NCI-H226 (cell line): ENCODE measurements at regions not wholly inside any gene's neighbourhood (a gene's known extent, or its start where the extent isn't known, plus 50 kb on each side); places are given as distances from the start of the nearest gene placed in this dataset.
A peak's percentile ranks its signal among the peaks of the same experiment; 100 is the strongest.

ENCODE experiments used
- DNase-seq: peaks from one replicate; pipeline ENCODE4 v3.0.0-alpha.2; 2015

GRCh38 chr11:45513821-45514340 is 151.5 kb downstream of the CHST1 start:
- no peak for DNase-seq

GRCh38 chr11:45512471-45513148 is 152.8 kb downstream of the CHST1 start:
- DNase-seq: no peak

GRCh38 chr11:45511566-45511965 is 153.9 kb downstream of the CHST1 start:
- DNase-seq: no peak

- no peak for DNase-seq
Observed at GRCh38 chr11:45507916-45508315, 157.5 kb downstream of the CHST1 start.

GRCh38 chr11:45503311-45503710 is 162.1 kb downstream of the CHST1 start:
- DNase-seq: no peak

GRCh38 chr11:45502226-45502545 is 163.2 kb downstream of the CHST1 start:
- peak; percentile 32 for DNase-seq

- DNase-seq: no peak
Observed at GRCh38 chr11:45501392-45502225, 163.8 kb downstream of the CHST1 start.

GRCh38 chr11:45500451-45500850 is 165.0 kb downstream of the CHST1 start:
- DNase-seq: no peak

GRCh38 chr11:45494738-45495137 is 170.7 kb downstream of the CHST1 start:
- no peak for DNase-seq

GRCh38 chr11:45489281-45489905 is 176.0 kb downstream of the CHST1 start:
- DNase-seq: no peak

GRCh38 chr11:45486461-45486860 is 179.0 kb downstream of the CHST1 start:
- DNase-seq: no peak

GRCh38 chr11:45485070-45485707 is 180.2 kb downstream of the CHST1 start:
- DNase-seq: no peak

GRCh38 chr11:45484326-45484883 is 181.0 kb downstream of the CHST1 start:
- no peak for DNase-seq

- DNase-seq: no peak
Observed at GRCh38 chr11:45483416-45483815, 182.0 kb downstream of the CHST1 start.

GRCh38 chr11:45482331-45482730 is 183.1 kb downstream of the CHST1 start:
- no peak for DNase-seq

- DNase-seq: no peak
Observed at GRCh38 chr11:45481026-45481425, 184.4 kb downstream of the CHST1 start.

GRCh38 chr11:45477588-45477987 is 187.8 kb downstream of the CHST1 start:
- DNase-seq: no peak

- DNase-seq: no peak
Observed at GRCh38 chr11:45476126-45476525, 189.3 kb downstream of the CHST1 start.

GRCh38 chr11:45475173-45475572 is 189.0 kb upstream of the SYT13 start:
- DNase-seq: no peak

GRCh38 chr11:45473341-45473895 is 187.3 kb upstream of the SYT13 start:
- DNase-seq: no peak

GRCh38 chr11:45472716-45473317 is 186.7 kb upstream of the SYT13 start:
- DNase-seq: no peak

GRCh38 chr11:45471266-45471665 is 185.1 kb upstream of the SYT13 start:
- DNase-seq: no peak
